OCI-LY1 (cell line): ENCODE measurements at regions not wholly inside any gene's neighbourhood (a gene's known extent, or its start where the extent isn't known, plus 50 kb on each side); places are given as distances from the start of the nearest gene placed in this dataset.

ENCODE experiments used
- H2AFZ ChIP-seq: fragments of 200-600 bp; sonication (generic), shearing (Covaris generic); 2 replicates; pipeline ENCODE4 v1.6.0; 2014; ENCODE audit warnings: antibody characterized with exemption, mild to moderate bottlenecking, low read length
- H3F3A ChIP-seq: fragments of 200-600 bp; sonication (generic), shearing (Covaris generic); 2 replicates; pipeline ENCODE4 v1.6.0; 2014; ENCODE audit warnings: mild to moderate bottlenecking, antibody characterized with exemption, low read length, moderate library complexity; ENCODE audit not compliant: insufficient read depth
- H3K27ac ChIP-seq: fragments of 200-600 bp; sonication (generic); 2 replicates; pipeline ENCODE4 v1.5.1; 2014; ENCODE audit warnings: low read length, mixed run types, mild to moderate bottlenecking, low read depth; ENCODE audit not compliant: poor library complexity, severe bottlenecking
- H3K27me3 ChIP-seq: fragments of 200-600 bp; sonication (generic); 2 replicates; pipeline ENCODE4 v1.6.0; 2014; ENCODE audit warnings: antibody characterized with exemption, mild to moderate bottlenecking, low read length, moderate library complexity; ENCODE audit not compliant: insufficient read depth
- H3K36me3 ChIP-seq: fragments of 200-600 bp; sonication (generic); 2 replicates; pipeline ENCODE4 v1.6.1; 2014; ENCODE audit warnings: mild to moderate bottlenecking, antibody characterized with exemption, low read length, moderate library complexity, mixed read lengths; ENCODE audit not compliant: insufficient read depth
- H3K4me1 ChIP-seq: fragments of 200-600 bp; sonication (generic); 2 replicates; pipeline ENCODE4 v1.5.1; 2014; ENCODE audit warnings: mild to moderate bottlenecking, low read length, moderate library complexity; ENCODE audit not compliant: insufficient read depth, severe bottlenecking
- H3K4me2 ChIP-seq: fragments of 200-600 bp; sonication (generic), shearing (Covaris generic); 2 replicates; pipeline ENCODE4 v1.6.1; 2014; ENCODE audit warnings: low read length
- H3K4me3 ChIP-seq: fragments of 200-600 bp; sonication (generic); 2 replicates; pipeline ENCODE4 v1.5.1; 2014; ENCODE audit warnings: low read length, low read depth, mild to moderate bottlenecking, mixed read lengths; ENCODE audit not compliant: poor library complexity, severe bottlenecking
- H3K79me2 ChIP-seq: fragments of 200-600 bp; shearing (Covaris generic); 2 replicates; pipeline ENCODE4 v1.6.1; 2016; ENCODE audit warnings: mixed run types, low read length, mixed read lengths; ENCODE audit not compliant: insufficient read depth
- H3K9ac ChIP-seq: fragments of 200-600 bp; sonication (generic), shearing (Covaris generic); 2 replicates; pipeline ENCODE4 v1.6.1; 2014; ENCODE audit warnings: mild to moderate bottlenecking, low read length, mixed read lengths
- H3K9me2 ChIP-seq: fragments of 200-600 bp; sonication (generic), shearing (Covaris generic); 2 replicates; pipeline ENCODE4 v1.6.1; 2014; ENCODE audit warnings: low read depth, mild to moderate bottlenecking, low read length, mixed read lengths
- H3K9me3 ChIP-seq: fragments of 200-600 bp; shearing (Covaris generic); 2 replicates; pipeline ENCODE4 v1.6.1; 2014; ENCODE audit warnings: low read length, mixed read lengths
- H4K20me1 ChIP-seq: fragments of 200-600 bp; sonication (generic), shearing (Covaris generic); 2 replicates; pipeline ENCODE4 v1.6.0; 2016; ENCODE audit warnings: mild to moderate bottlenecking, low read length; ENCODE audit not compliant: insufficient read depth
- EZH2 ChIP-seq: fragments of 200-600 bp; sonication (generic), shearing (Covaris generic); IDR thresholded peaks from 2 replicates; pipeline ENCODE4 v1.8.0; 2017; ENCODE audit warnings: borderline replicate concordance, mixed run types, mild to moderate bottlenecking, antibody characterized with exemption, low read length, moderate library complexity, mixed read lengths
- TF ChIP-seq, protein P1 (sequence below): fragments of 200-600 bp; sonication (generic), shearing (Covaris generic); IDR thresholded peaks from 2 replicates; pipeline ENCODE4 v1.5.1; 2017; ENCODE audit warnings: mild to moderate bottlenecking, antibody characterized with exemption, low read length, moderate library complexity, mixed read lengths

GRCh38 chr18:30454920-30455319 lies 587.6 kb downstream of the DSC3 start:
- Histone ChIP-seq H3K4me2 (no peak overlapping the region), H3K9ac (no peak overlapping the region)

GRCh38 chr18:30451981-30452380 lies 590.6 kb downstream of the DSC3 start:
- Histone ChIP-seq H3K4me1 (no peaks in the 10 kb centered on the region), H3K9me3 (no peaks in the 10 kb centered on the region), H2AFZ (no peak overlapping the region), H3K4me3 (no peak overlapping the region), H3K79me2 (no peaks in the 10 kb centered on the region), H3K27ac (no peak overlapping the region), H3K36me3 (no peaks in the 10 kb centered on the region), H3K9me2 (no peaks in the 10 kb centered on the region), H3K9ac (no peak overlapping the region), H3F3A (no peaks in the 10 kb centered on the region), H3K27me3 (no peaks in the 10 kb centered on the region), H4K20me1 (no peaks in the 10 kb centered on the region), H3K4me2 (no peak overlapping the region)
- TF ChIP-seq EZH2: no peak
- TF ChIP-seq, protein P1, sequence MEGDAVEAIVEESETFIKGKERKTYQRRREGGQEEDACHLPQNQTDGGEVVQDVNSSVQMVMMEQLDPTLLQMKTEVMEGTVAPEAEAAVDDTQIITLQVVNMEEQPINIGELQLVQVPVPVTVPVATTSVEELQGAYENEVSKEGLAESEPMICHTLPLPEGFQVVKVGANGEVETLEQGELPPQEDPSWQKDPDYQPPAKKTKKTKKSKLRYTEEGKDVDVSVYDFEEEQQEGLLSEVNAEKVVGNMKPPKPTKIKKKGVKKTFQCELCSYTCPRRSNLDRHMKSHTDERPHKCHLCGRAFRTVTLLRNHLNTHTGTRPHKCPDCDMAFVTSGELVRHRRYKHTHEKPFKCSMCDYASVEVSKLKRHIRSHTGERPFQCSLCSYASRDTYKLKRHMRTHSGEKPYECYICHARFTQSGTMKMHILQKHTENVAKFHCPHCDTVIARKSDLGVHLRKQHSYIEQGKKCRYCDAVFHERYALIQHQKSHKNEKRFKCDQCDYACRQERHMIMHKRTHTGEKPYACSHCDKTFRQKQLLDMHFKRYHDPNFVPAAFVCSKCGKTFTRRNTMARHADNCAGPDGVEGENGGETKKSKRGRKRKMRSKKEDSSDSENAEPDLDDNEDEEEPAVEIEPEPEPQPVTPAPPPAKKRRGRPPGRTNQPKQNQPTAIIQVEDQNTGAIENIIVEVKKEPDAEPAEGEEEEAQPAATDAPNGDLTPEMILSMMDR: no peak

More at GRCh38 chr18:30454920-30455319, 587.6 kb downstream of the DSC3 start:
- Histone ChIP-seq H3K9me3 (no peaks in the 10 kb centered on the region), H4K20me1 (no peaks in the 10 kb centered on the region), H3K4me3 (no peak overlapping the region), H3K4me1 (no peaks in the 10 kb centered on the region), H3K27ac (no peak overlapping the region), H3F3A (no peaks in the 10 kb centered on the region), H2AFZ (no peak overlapping the region), H3K9me2 (no peaks in the 10 kb centered on the region), H3K79me2 (no peaks in the 10 kb centered on the region), H3K27me3 (no peaks in the 10 kb centered on the region), H3K36me3 (no peaks in the 10 kb centered on the region)
- TF ChIP-seq, protein P1: no peak
- TF ChIP-seq EZH2: no peak

- Histone ChIP-seq H3F3A (no peaks in the 10 kb centered on the region), H4K20me1 (no peaks in the 10 kb centered on the region), H2AFZ (no peak overlapping the region), H3K4me2 (no peak overlapping the region), H3K27me3 (no peaks in the 10 kb centered on the region), H3K4me3 (no peak overlapping the region), H3K27ac (no peak overlapping the region), H3K36me3 (no peaks in the 10 kb centered on the region), H3K4me1 (no peaks in the 10 kb centered on the region), H3K79me2 (no peaks in the 10 kb centered on the region), H3K9me3 (no peaks in the 10 kb centered on the region), H3K9me2 (no peaks in the 10 kb centered on the region), H3K9ac (no peak overlapping the region)
- TF ChIP-seq, protein P1: no peak
- TF ChIP-seq EZH2: no peak
These were observed 591.6 kb downstream of the DSC3 start for GRCh38 chr18:30450927-30451326.
